ENCODE measurements at regions not wholly inside any gene's neighbourhood (a gene's known extent, or its start where the extent isn't known, plus 50 kb on each side); places are given as distances from the start of the nearest gene placed in this dataset.

DNA sequence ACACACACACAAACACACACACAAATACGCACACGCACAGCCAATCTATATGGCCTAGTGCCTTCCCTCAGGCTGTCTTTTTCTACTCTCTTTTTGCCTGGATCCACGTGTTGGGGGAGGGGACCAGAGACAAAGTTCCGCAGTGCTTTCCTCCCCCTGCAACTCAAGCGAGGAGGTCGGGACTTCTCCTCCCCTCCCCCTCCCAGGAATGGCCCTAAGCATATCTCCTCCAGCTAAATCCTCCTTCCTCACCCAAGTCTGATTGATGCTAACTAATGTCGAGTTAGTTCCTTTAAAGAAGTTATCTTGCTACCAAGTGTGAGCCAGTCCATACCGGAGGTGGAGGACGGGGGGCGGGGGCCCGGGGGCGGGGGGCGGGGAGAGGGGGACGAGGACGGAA is 141.2 kb upstream of the ZIC3 start:
- no peak for DNase-seq
- TF ChIP-seq, protein P1, sequence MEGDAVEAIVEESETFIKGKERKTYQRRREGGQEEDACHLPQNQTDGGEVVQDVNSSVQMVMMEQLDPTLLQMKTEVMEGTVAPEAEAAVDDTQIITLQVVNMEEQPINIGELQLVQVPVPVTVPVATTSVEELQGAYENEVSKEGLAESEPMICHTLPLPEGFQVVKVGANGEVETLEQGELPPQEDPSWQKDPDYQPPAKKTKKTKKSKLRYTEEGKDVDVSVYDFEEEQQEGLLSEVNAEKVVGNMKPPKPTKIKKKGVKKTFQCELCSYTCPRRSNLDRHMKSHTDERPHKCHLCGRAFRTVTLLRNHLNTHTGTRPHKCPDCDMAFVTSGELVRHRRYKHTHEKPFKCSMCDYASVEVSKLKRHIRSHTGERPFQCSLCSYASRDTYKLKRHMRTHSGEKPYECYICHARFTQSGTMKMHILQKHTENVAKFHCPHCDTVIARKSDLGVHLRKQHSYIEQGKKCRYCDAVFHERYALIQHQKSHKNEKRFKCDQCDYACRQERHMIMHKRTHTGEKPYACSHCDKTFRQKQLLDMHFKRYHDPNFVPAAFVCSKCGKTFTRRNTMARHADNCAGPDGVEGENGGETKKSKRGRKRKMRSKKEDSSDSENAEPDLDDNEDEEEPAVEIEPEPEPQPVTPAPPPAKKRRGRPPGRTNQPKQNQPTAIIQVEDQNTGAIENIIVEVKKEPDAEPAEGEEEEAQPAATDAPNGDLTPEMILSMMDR (IDR thresholded peaks at IDR 0.05; ENCODE audit: low read depth, low read length), result no peak
- H3K27me3 ChIP-seq (ENCODE audit: insufficient read depth, low read depth, severe bottlenecking), result peaks cover 79% of the 10 kb centered on the region
- H3K4me3 ChIP-seq (ENCODE audit: low read depth, low read length), result no peak overlapping the region
- no peak overlapping the region for H3K27ac ChIP-seq
- no peaks in the 10 kb centered on the region for H3K36me3 ChIP-seq
- H3K9me3 ChIP-seq (ENCODE audit: severe bottlenecking), result peaks cover 12% of the 10 kb centered on the region

DNA sequence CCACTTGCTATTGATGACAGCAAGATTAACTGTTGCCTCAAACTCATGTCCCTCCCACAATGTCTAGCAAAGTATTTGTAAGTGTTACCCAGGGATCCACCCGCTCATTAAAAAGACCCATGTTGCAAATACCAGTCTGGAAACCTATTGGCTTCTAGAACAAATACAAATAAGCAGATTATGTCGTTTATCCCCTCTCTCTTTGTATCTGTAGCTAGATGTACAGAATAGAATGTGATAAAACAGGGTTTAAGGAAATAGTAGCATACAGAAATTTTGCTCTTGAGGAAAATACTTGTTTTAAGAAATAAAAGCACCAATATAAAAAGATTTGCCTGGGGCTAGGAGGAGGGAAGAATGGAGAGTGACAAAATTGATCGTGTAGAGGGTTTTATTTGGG is 142.7 kb upstream of the ZIC3 start:
- H3K4me3 ChIP-seq (ENCODE audit: low read depth, low read length), result no peak overlapping the region
- TF ChIP-seq, protein P1 (IDR thresholded peaks at IDR 0.05; ENCODE audit: low read depth, low read length), result no peak
- no peak overlapping the region for H3K27ac ChIP-seq
- H3K27me3 ChIP-seq (ENCODE audit: insufficient read depth, low read depth, severe bottlenecking), result peaks cover 69% of the 10 kb centered on the region
- no peak for DNase-seq
- no peaks in the 10 kb centered on the region for H3K36me3 ChIP-seq
- H3K9me3 ChIP-seq (ENCODE audit: severe bottlenecking), result peaks cover 8% of the 10 kb centered on the region

DNA sequence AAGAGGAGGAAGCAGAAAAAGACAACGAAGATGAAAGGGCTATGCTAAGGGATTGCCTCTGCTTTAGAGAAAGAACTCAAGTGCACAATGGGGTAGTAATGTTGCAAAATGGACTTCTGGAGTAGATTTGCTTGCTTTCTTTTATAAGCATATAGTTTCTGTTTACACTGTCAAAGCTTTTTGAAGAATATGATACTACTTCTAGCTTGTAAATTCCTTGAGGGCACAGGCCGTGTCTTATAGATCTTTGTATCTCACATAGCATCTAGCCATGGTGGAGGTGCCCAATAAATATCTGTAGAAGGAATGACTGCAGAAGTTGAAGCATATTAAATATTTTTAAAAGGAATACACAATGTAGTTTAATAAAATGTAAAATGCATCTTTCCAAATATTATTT is 147.8 kb upstream of the ZIC3 start:
- Histone ChIP-seq H3K27me3 (ENCODE audit: insufficient read depth, low read depth, severe bottlenecking) (peaks cover 35% of the 10 kb centered on the region), H3K27ac (no peak overlapping the region), H3K9me3 (ENCODE audit: severe bottlenecking) (no peaks in the 10 kb centered on the region), H3K4me3 (ENCODE audit: low read depth, low read length) (no peak overlapping the region), H3K36me3 (no peaks in the 10 kb centered on the region)
- TF ChIP-seq, protein P1 (IDR thresholded peaks at IDR 0.05; ENCODE audit: low read depth, low read length), result no peak
- no peak for DNase-seq

DNA sequence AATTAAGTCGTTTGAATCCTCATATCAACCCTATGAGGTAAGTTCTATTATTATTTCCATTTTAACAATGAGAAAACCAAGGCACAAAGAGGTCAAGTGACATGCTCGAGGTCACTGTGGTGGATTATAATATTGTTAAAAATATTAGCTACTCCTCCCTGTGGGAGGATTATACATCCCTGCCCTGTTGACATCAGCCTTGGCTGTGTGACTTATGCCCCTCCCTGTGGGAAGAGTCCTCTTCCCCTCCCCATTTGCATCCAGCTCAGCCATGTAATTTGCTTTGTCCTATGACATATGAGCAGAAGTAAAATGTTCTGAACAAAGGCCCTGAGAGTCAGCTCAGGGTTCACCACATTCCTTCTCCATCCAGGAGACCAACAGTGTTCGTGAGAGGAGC is 152.7 kb upstream of the ZIC3 start:
- no peak for DNase-seq
- Histone ChIP-seq H3K36me3 (no peaks in the 10 kb centered on the region), H3K27ac (no peak overlapping the region), H3K9me3 (ENCODE audit: severe bottlenecking) (no peaks in the 10 kb centered on the region), H3K4me3 (ENCODE audit: low read depth, low read length) (no peak overlapping the region), H3K27me3 (ENCODE audit: insufficient read depth, low read depth, severe bottlenecking) (peaks cover 20% of the 10 kb centered on the region)
- TF ChIP-seq, protein P1 (IDR thresholded peaks at IDR 0.05; ENCODE audit: low read depth, low read length), result no peak

DNA sequence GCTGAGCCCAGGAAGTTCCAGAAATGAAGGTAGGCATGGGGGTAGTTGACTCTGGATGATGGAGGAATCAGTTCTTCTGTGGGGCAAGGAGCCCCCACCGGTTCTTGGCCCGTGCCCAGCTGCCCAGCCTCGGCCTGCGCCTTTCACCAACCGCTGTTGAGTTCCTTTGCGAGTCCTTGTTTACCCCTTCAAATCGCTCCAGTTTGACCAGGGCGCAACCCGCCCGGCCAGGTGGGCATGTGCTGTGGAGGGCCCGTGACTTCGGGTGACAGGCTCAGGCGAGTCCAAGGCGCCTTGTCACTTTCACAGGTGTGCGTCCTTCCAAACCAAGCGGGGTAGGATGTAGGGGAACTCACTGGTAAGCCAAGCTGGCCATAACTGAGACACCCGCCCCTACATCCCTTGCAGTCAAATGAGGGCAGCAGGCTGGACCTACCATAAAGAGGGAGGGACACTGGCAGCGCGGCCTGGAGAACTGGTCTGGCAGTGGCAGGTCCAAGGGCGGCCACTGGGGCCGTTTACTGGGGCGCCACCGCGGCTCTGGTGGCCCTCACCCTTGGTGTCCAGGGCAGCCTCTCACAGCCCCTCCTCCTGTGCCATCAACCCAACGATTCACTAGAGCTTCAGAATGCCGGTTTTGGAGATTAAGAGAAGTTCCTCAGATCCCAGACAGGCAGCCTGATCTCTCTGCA is 160.3 kb upstream of the ZIC3 start:
- TF ChIP-seq, protein P1 (IDR thresholded peaks at IDR 0.05; ENCODE audit: low read depth, low read length), result no peak
- H3K9me3 ChIP-seq (ENCODE audit: severe bottlenecking), result no peaks in the 10 kb centered on the region
- DNase-seq, result no peak
- no peak overlapping the region for H3K27ac ChIP-seq
- H3K27me3 ChIP-seq (ENCODE audit: insufficient read depth, low read depth, severe bottlenecking), result peaks cover 43% of the 10 kb centered on the region
- no peaks in the 10 kb centered on the region for H3K36me3 ChIP-seq
- H3K4me3 ChIP-seq (ENCODE audit: low read depth, low read length), result no peak overlapping the region

DNA sequence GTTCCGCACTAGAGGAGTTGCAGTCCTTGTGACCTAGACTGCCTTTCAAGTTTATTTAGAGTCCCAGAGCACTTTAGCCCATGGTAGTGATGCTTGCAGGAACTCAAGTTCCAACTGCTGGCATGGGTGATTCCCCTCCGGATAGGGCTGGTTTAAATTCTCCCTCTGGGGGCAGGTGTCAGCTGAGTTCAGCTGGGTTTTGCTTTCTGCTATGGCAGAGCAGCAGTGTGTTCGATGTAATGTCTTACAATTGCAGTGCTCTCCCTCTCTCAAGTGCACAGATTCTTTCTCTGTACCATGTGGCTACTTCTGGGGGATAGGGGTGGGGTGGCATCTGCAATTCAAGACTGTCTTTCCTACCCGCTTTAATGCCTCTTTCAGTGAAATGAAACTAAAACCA is 164.8 kb upstream of the ZIC3 start:
- no peak overlapping the region for H3K4me3 ChIP-seq (ENCODE audit: low read depth, low read length)
- no peaks in the 10 kb centered on the region for H3K36me3 ChIP-seq
- DNase-seq, result no peak
- no peak overlapping the region for H3K27ac ChIP-seq
- no peaks in the 10 kb centered on the region for H3K9me3 ChIP-seq (ENCODE audit: severe bottlenecking)
- peaks cover 49% of the 10 kb centered on the region for H3K27me3 ChIP-seq (ENCODE audit: insufficient read depth, low read depth, severe bottlenecking)
- TF ChIP-seq, protein P1 (IDR thresholded peaks at IDR 0.05; ENCODE audit: low read depth, low read length), result no peak

Measured in WERI-Rb-1 (cell line).